ENCODE measurements at regions not wholly inside any gene's neighbourhood (a gene's known extent, or its start where the extent isn't known, plus 50 kb on each side); places are given as distances from the start of the nearest gene placed in this dataset.

GRCh38 chr21:38112219-38112789, 144.5 kb upstream of the KCNJ15 start:
- TF ChIP-seq CTCF (IDR thresholded peaks at IDR 0.05; ENCODE audit: low read depth, low read length) = no peak
- TF ChIP-seq MAX (IDR thresholded peaks at IDR 0.05; ENCODE audit: low read depth, low read length) = no peak
- no peak for TF ChIP-seq MYC (IDR thresholded peaks at IDR 0.05; ENCODE audit: low read depth, low read length)
- no peak for TF ChIP-seq POLR2A (IDR thresholded peaks at IDR 0.05; ENCODE audit: extremely low read depth, insufficient read length)

Measured in NB4 (cell line).